ENCODE measurements at regions not wholly inside any gene's neighbourhood (a gene's known extent, or its start where the extent isn't known, plus 50 kb on each side); places are given as distances from the start of the nearest gene placed in this dataset.

DNA sequence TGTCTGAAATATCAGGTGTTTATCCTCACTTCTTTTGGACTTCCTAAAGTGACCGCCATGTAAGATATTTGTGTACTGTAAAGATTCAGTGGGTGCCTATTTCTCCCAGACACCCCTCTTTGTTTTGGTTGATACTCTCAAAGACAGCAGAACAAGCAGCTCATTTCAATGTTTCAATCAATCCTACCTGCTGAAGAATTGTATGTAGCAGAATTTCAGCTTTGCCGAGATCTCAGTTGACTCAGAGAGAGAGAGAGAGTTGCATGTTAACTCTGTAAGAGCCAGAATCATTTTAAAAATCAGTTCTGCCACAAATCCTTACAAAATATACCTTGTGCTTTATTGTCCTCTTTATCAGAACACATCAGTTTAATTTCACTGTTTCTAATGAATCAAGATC lies 987.3 kb downstream of the ADGRL2 start:
- TF ChIP-seq, protein P1, sequence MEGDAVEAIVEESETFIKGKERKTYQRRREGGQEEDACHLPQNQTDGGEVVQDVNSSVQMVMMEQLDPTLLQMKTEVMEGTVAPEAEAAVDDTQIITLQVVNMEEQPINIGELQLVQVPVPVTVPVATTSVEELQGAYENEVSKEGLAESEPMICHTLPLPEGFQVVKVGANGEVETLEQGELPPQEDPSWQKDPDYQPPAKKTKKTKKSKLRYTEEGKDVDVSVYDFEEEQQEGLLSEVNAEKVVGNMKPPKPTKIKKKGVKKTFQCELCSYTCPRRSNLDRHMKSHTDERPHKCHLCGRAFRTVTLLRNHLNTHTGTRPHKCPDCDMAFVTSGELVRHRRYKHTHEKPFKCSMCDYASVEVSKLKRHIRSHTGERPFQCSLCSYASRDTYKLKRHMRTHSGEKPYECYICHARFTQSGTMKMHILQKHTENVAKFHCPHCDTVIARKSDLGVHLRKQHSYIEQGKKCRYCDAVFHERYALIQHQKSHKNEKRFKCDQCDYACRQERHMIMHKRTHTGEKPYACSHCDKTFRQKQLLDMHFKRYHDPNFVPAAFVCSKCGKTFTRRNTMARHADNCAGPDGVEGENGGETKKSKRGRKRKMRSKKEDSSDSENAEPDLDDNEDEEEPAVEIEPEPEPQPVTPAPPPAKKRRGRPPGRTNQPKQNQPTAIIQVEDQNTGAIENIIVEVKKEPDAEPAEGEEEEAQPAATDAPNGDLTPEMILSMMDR (IDR thresholded peaks at IDR 0.05): no peak
- TF ChIP-seq POLR2A (IDR thresholded peaks at IDR 0.05) (no peak), EP300 (IDR thresholded peaks at IDR 0.05) (no peak), POLR2AphosphoS5 (IDR thresholded peaks at IDR 0.05) (no peak)
